Gastrocnemius medialis (tissue), 4 donors: ENCODE measurements at regions not wholly inside any gene's neighbourhood (a gene's known extent, or its start where the extent isn't known, plus 50 kb on each side); places are given as distances from the start of the nearest gene placed in this dataset.

Source experiments
- ATAC-seq, 2 donors: fragments of 150-250 bp; one replicate each; pipeline ENCODE4 v1.9.1; 2016
- DNase-seq, 2 donors: peaks; one replicate each; pipeline ENCODE4 v3.0.0-alpha.2; 2019
- H3K27ac ChIP-seq, 4 donors: fragments of 200-600 bp; sonication (generic); 1 replicate in 1 of 4; 2 replicates in 3 of 4; pipeline ENCODE4 v1.5.1; 2016 to 2018; ENCODE audit warnings: mild to moderate bottlenecking in 2 of 4, moderate library complexity in 1 of 4
- H3K27me3 ChIP-seq, 3 donors: fragments of 200-600 bp; sonication (generic) in 2 of 3; 1 replicate in 1 of 3; 2 replicates in 2 of 3; pipeline versions ENCODE4 v1.5.1 to v1.6.0; 2016 to 2019; ENCODE audit warnings: mild to moderate bottlenecking in 1 of 3, moderate library complexity in 1 of 3
- H3K36me3 ChIP-seq, 2 donors: fragments of 200-600 bp; sonication (generic) in 1 of 2; one replicate each; pipeline ENCODE4 v1.5.1; 2017 to 2018
- H3K4me1 ChIP-seq, 2 donors: fragments of 200-600 bp; sonication (generic) in 1 of 2; one replicate each; pipeline ENCODE4 v1.5.1; 2016 to 2017; ENCODE audit warnings: mild to moderate bottlenecking in 2 of 2
- H3K4me3 ChIP-seq, 4 donors: fragments of 200-600 bp; sonication (generic) in 3 of 4; 1 replicate in 1 of 4; 2 replicates in 3 of 4; pipeline ENCODE4 v1.5.1; 2016 to 2019; ENCODE audit warnings: mild to moderate bottlenecking in 2 of 4
- H3K9me3 ChIP-seq, 3 donors: fragments of 200-600 bp; sonication (generic) in 2 of 3; 1 replicate in 1 of 3; 2 replicates in 2 of 3; pipeline ENCODE4 v1.5.1; 2016 to 2019
- POLR2A ChIP-seq, 2 donors: fragments of 450-650 bp; IDR thresholded peaks; one replicate each; pipeline ENCODE4 v1.6.1; 2017; ENCODE audit warnings: antibody characterized with exemption in 2 of 2, mild to moderate bottlenecking in 2 of 2, moderate library complexity in 2 of 2
- in situ Hi-C, 4 donors: fragments of 200-750 bp; cut with MboI; loops; one replicate each; pipeline versions ENCODE4 v1.15.0 to v1.8.0; 2017; ENCODE audit warnings: low sequenced_read_pairs in 4 of 4
- intact Hi-C: fragments of 100-400 bp; cut with DNase I; formaldehyde crosslinking; loops from one replicate; pipeline ENCODE4 v1.15.1; 2023; ENCODE audit warnings: low total_unique reads
- TF ChIP-seq, protein P1 (sequence below), 5 experiments: fragments of 450-650 bp in 3 of 5; fragments of 200-600 bp in 2 of 5; sonication (generic) in 2 of 5; IDR thresholded peaks in 4 of 5; conservative IDR thresholded peaks in 1 of 5; 1 replicate in 4 of 5; 2 replicates in 1 of 5; pipeline ENCODE4 v1.5.1; 2016 to 2019; ENCODE audit warnings: antibody characterized with exemption in 5 of 5, mild to moderate bottlenecking in 3 of 5, moderate library complexity in 3 of 5

DNA sequence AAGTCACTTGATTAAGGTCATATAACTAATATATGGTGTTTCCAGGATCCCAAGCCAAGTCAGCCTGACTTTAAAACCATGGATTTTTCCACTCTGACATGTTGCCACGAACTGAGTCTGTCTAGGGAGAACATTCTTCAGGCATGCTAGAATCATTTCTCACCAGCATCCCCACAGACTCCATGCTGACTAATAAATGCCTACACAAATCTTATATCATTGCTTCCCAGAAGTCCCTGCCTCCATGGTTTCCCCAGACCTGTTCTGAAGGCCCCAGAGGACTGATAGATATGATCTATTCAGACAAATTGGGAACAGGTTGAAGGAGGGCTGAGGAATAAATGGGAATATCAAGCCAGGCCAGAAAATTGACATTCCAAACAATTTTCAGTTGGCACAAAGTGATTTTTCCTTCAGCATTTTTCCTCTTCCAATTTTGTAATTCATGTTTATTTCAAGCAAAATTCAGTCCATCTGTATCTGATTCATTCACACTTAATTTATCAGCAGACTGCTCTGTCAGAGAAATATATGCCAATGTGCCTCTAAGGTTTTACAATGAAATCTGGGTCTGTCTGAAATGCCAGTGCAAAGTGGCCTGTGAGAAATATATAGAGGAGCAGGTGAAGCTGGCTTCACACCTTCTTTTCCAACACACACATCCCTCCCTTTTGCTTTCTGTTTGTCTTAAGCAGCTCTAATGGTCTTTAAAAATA is 413.6 kb upstream of the TNC start:
- intact Hi-C loops: no loop called here
- H3K4me1 ChIP-seq: no peaks in the 10 kb centered on the region
- in situ Hi-C loops: no loop called here
- H3K36me3 ChIP-seq: no peaks in the 10 kb centered on the region
- no peaks in the 10 kb centered on the region for H3K27me3 ChIP-seq
- ATAC-seq (no peak), DNase-seq (no peak)
- no peak for TF ChIP-seq POLR2A (IDR thresholded peaks at IDR 0.05)
- TF ChIP-seq, protein P1, sequence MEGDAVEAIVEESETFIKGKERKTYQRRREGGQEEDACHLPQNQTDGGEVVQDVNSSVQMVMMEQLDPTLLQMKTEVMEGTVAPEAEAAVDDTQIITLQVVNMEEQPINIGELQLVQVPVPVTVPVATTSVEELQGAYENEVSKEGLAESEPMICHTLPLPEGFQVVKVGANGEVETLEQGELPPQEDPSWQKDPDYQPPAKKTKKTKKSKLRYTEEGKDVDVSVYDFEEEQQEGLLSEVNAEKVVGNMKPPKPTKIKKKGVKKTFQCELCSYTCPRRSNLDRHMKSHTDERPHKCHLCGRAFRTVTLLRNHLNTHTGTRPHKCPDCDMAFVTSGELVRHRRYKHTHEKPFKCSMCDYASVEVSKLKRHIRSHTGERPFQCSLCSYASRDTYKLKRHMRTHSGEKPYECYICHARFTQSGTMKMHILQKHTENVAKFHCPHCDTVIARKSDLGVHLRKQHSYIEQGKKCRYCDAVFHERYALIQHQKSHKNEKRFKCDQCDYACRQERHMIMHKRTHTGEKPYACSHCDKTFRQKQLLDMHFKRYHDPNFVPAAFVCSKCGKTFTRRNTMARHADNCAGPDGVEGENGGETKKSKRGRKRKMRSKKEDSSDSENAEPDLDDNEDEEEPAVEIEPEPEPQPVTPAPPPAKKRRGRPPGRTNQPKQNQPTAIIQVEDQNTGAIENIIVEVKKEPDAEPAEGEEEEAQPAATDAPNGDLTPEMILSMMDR (IDR thresholded peaks at IDR 0.05 in 4 of 5, conservative IDR thresholded peaks at IDR 0.05 in 1 of 5): no peak
- no peak overlapping the region for H3K27ac ChIP-seq
- no peak overlapping the region for H3K4me3 ChIP-seq
- no peaks in the 10 kb centered on the region for H3K9me3 ChIP-seq

DNA sequence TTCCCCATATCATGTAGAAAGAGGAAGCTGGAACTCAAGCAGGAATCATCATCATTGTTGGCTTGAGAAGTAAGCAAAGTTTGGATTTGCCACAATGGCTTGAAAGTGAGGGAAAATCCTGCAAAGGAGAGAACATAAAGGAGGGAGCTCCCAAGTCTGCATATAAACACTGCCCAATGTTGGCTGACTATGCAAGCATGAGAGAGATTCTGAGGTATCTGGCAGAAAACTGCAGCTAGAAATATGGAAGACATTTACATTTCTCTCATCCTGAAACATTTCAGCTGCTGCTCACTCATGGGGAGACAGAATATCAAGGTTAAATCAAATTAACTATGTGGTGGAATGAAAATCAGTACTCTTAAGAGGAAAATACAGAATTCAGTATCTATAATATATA is 415.6 kb upstream of the TNC start:
- Histone ChIP-seq H3K9me3 (no peaks in the 10 kb centered on the region), H3K4me1 (no peaks in the 10 kb centered on the region), H3K36me3 (no peaks in the 10 kb centered on the region), H3K27ac (no peak overlapping the region), H3K27me3 (no peaks in the 10 kb centered on the region), H3K4me3 (no peak overlapping the region)
- intact Hi-C loops (no loop called here), in situ Hi-C loops (no loop called here)
- ATAC-seq: no peak
- DNase-seq: no peak
- TF ChIP-seq, protein P1 (IDR thresholded peaks at IDR 0.05 in 4 of 5, conservative IDR thresholded peaks at IDR 0.05 in 1 of 5): no peak
- no peak for TF ChIP-seq POLR2A (IDR thresholded peaks at IDR 0.05)

- no peaks in the 10 kb centered on the region for H3K4me1 ChIP-seq
- H3K4me3 ChIP-seq: no peak overlapping the region
- TF ChIP-seq, protein P1 (IDR thresholded peaks at IDR 0.05 in 4 of 5, conservative IDR thresholded peaks at IDR 0.05 in 1 of 5): no peak
- no peak for TF ChIP-seq POLR2A (IDR thresholded peaks at IDR 0.05)
- in situ Hi-C loops (no loop called here), intact Hi-C loops (no loop called here)
- H3K27me3 ChIP-seq: no peaks in the 10 kb centered on the region
- DNase-seq: no peak
- ATAC-seq: no peak
- H3K27ac ChIP-seq: no peak overlapping the region
- H3K9me3 ChIP-seq: no peaks in the 10 kb centered on the region
- H3K36me3 ChIP-seq: no peaks in the 10 kb centered on the region
These were observed 422.1 kb upstream of the TNC start for GRCh38 chr9:115540091-115540490.

DNA sequence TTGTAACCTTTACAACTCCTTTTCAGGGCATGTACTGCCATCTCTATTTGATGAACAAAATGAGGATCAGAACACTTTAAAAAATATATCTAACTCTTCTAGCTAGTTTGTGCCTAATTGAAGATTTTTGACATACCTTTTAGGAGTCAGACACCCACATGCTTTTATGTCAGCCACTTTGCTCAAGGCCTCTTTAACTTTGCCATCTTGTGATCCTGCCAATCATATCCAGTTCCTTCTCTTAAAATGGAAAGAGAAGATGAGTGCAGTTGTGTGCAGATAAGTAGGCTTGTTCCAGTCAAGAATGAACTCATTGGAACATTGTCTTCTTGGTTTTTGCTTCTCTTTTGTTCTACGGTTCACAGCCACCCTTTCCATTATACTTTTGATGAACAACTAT is 425.6 kb upstream of the TNC start:
- TF ChIP-seq POLR2A (IDR thresholded peaks at IDR 0.05): no peak
- TF ChIP-seq, protein P1 (IDR thresholded peaks at IDR 0.05 in 4 of 5, conservative IDR thresholded peaks at IDR 0.05 in 1 of 5): no peak
- H3K27ac ChIP-seq: no peak overlapping the region
- H3K27me3 ChIP-seq: no peaks in the 10 kb centered on the region
- intact Hi-C loops: no loop called here
- in situ Hi-C loops: no loop called here
- no peak for DNase-seq
- H3K4me3 ChIP-seq: no peak overlapping the region
- no peaks in the 10 kb centered on the region for H3K9me3 ChIP-seq
- no peaks in the 10 kb centered on the region for H3K36me3 ChIP-seq
- no peaks in the 10 kb centered on the region for H3K4me1 ChIP-seq
- ATAC-seq: no peak
